ENCODE measurements at regions not wholly inside any gene's neighbourhood (a gene's known extent, or its start where the extent isn't known, plus 50 kb on each side); places are given as distances from the start of the nearest gene placed in this dataset.

GRCh38 chr16:85988306-85988705 lies 89.3 kb downstream of the IRF8 start:
- peak; percentile 54 for DNase-seq (ENCODE audit: extremely low read depth, insufficient read length)
- TF ChIP-seq CTCF (IDR thresholded peaks at IDR 0.05; ENCODE audit: insufficient read depth, low read length, poor library complexity, severe bottlenecking): no peak
- Histone ChIP-seq H3K36me3 (ENCODE audit: control insufficient read depth, insufficient read depth, low read length) (no peaks in the 10 kb centered on the region), H3K27me3 (replicated peaks; ENCODE audit: control insufficient read depth, insufficient read depth, low read length) (no peaks in the 10 kb centered on the region), H3K4me3 (replicated peaks; ENCODE audit: low read depth, low read length) (peak overlapping the region; percentile 26)

GRCh38 chr16:85988723-85989313 lies 89.9 kb downstream of the IRF8 start:
- TF ChIP-seq CTCF (IDR thresholded peaks at IDR 0.05; ENCODE audit: insufficient read depth, low read length, poor library complexity, severe bottlenecking): no peak
- peak; percentile 86 for DNase-seq (ENCODE audit: extremely low read depth, insufficient read length)
- H3K36me3 ChIP-seq (ENCODE audit: control insufficient read depth, insufficient read depth, low read length): no peaks in the 10 kb centered on the region
- no peaks in the 10 kb centered on the region for H3K27me3 ChIP-seq (replicated peaks; ENCODE audit: control insufficient read depth, insufficient read depth, low read length)
- H3K4me3 ChIP-seq (replicated peaks; ENCODE audit: low read depth, low read length): peak overlapping the region; percentile 26

- no peaks in the 10 kb centered on the region for H3K36me3 ChIP-seq (ENCODE audit: control insufficient read depth, insufficient read depth, low read length)
- TF ChIP-seq CTCF (IDR thresholded peaks at IDR 0.05; ENCODE audit: insufficient read depth, low read length, poor library complexity, severe bottlenecking): no peak
- H3K4me3 ChIP-seq (replicated peaks; ENCODE audit: low read depth, low read length): peak overlapping the region; percentile 6
- no peak for DNase-seq (ENCODE audit: extremely low read depth, insufficient read length)
- no peaks in the 10 kb centered on the region for H3K27me3 ChIP-seq (replicated peaks; ENCODE audit: control insufficient read depth, insufficient read depth, low read length)
These were observed 90.4 kb downstream of the IRF8 start for GRCh38 chr16:85989376-85989775.

- H3K4me3 ChIP-seq (replicated peaks; ENCODE audit: low read depth, low read length): no peak overlapping the region
- no peak for TF ChIP-seq CTCF (IDR thresholded peaks at IDR 0.05; ENCODE audit: insufficient read depth, low read length, poor library complexity, severe bottlenecking)
- DNase-seq (ENCODE audit: extremely low read depth, insufficient read length): no peak
- no peaks in the 10 kb centered on the region for H3K27me3 ChIP-seq (replicated peaks; ENCODE audit: control insufficient read depth, insufficient read depth, low read length)
- no peaks in the 10 kb centered on the region for H3K36me3 ChIP-seq (ENCODE audit: control insufficient read depth, insufficient read depth, low read length)
These were observed 91.1 kb downstream of the IRF8 start for GRCh38 chr16:85989863-85990643.

- Histone ChIP-seq H3K36me3 (ENCODE audit: control insufficient read depth, insufficient read depth, low read length) (no peaks in the 10 kb centered on the region), H3K27me3 (replicated peaks; ENCODE audit: control insufficient read depth, insufficient read depth, low read length) (no peaks in the 10 kb centered on the region), H3K4me3 (replicated peaks; ENCODE audit: low read depth, low read length) (no peak overlapping the region)
- peak; percentile 70 for DNase-seq (ENCODE audit: extremely low read depth, insufficient read length)
- TF ChIP-seq CTCF (IDR thresholded peaks at IDR 0.05; ENCODE audit: insufficient read depth, low read length, poor library complexity, severe bottlenecking): no peak
These were observed 91.9 kb downstream of the IRF8 start for GRCh38 chr16:85990861-85991301.

Measured in GM06990 (cell line).